ENCODE measurements at regions not wholly inside any gene's neighbourhood (a gene's known extent, or its start where the extent isn't known, plus 50 kb on each side); places are given as distances from the start of the nearest gene placed in this dataset.

- H3K9me2 ChIP-seq (ENCODE audit: insufficient read depth) = no peaks in the 10 kb centered on the region
- H3K4me1 ChIP-seq (ENCODE audit: insufficient read depth) = no peaks in the 10 kb centered on the region
- H4K20me1 ChIP-seq (ENCODE audit: insufficient read depth) = no peaks in the 10 kb centered on the region
- H3K79me2 ChIP-seq (ENCODE audit: insufficient read depth) = no peaks in the 10 kb centered on the region
- no peaks in the 10 kb centered on the region for H3K27me3 ChIP-seq (replicated peaks; ENCODE audit: insufficient read depth)
- H3K36me3 ChIP-seq (ENCODE audit: low read depth) = no peaks in the 10 kb centered on the region
- no peak for TF ChIP-seq EZH2phosphoT487 (IDR thresholded peaks at IDR 0.05; ENCODE audit: insufficient read depth, low read depth)
- TF ChIP-seq EZH2 (IDR thresholded peaks at IDR 0.05; ENCODE audit: insufficient read depth, poor library complexity, severe bottlenecking) = no peak
- 71 to 77% methylated on average over 2 of the region's 2 CpGs for WGBS, 2 experiments (ENCODE audit: low coverage in 1 of 2, low lambda C conversion rate in 2 of 2, missing lambda C conversion rate in 2 of 2)
- no peak overlapping the region for H3K9ac ChIP-seq
- no peaks in the 10 kb centered on the region for H3K9me3 ChIP-seq (ENCODE audit: low read depth)
- DNase-seq = no peak
- no peaks in the 10 kb centered on the region for H3F3A ChIP-seq (ENCODE audit: insufficient read depth)
- H3K27ac ChIP-seq = no peak overlapping the region
- H2AFZ ChIP-seq = no peak overlapping the region
- H3K4me3 ChIP-seq = no peak overlapping the region
- in situ Hi-C loops (cut with MboI) = no loop called here
- no peak overlapping the region for H3K4me2 ChIP-seq (ENCODE audit: unreplicated experiment)
These were observed 1461.7 kb upstream of the FLRT2 start for GRCh38 chr14:84068288-84068687.

GRCh38 chr14:84071061-84071460, 1458.9 kb upstream of the FLRT2 start:
- in situ Hi-C loops (cut with MboI) = no loop called here
- Histone ChIP-seq H3K9me3 (ENCODE audit: low read depth) (no peaks in the 10 kb centered on the region), H3K36me3 (ENCODE audit: low read depth) (no peaks in the 10 kb centered on the region), H3K4me1 (ENCODE audit: insufficient read depth) (no peaks in the 10 kb centered on the region), H3K4me2 (ENCODE audit: unreplicated experiment) (no peak overlapping the region), H4K20me1 (ENCODE audit: insufficient read depth) (no peaks in the 10 kb centered on the region), H3F3A (ENCODE audit: insufficient read depth) (no peaks in the 10 kb centered on the region), H3K9ac (no peak overlapping the region), H3K4me3 (no peak overlapping the region), H3K79me2 (ENCODE audit: insufficient read depth) (no peaks in the 10 kb centered on the region), H3K9me2 (ENCODE audit: insufficient read depth) (no peaks in the 10 kb centered on the region), H2AFZ (no peak overlapping the region), H3K27ac (no peak overlapping the region), H3K27me3 (replicated peaks; ENCODE audit: insufficient read depth) (no peaks in the 10 kb centered on the region)
- 32 to 39% methylated on average over 1 of the region's 1 CpG for WGBS, 2 experiments (ENCODE audit: low coverage in 1 of 2, low lambda C conversion rate in 2 of 2, missing lambda C conversion rate in 2 of 2)
- TF ChIP-seq EZH2phosphoT487 (IDR thresholded peaks at IDR 0.05; ENCODE audit: insufficient read depth, low read depth) (no peak), EZH2 (IDR thresholded peaks at IDR 0.05; ENCODE audit: insufficient read depth, poor library complexity, severe bottlenecking) (no peak)
- DNase-seq = no peak

GRCh38 chr14:84074626-84075025, 1455.3 kb upstream of the FLRT2 start:
- in situ Hi-C loops (cut with MboI) = no loop called here
- no peak overlapping the region for H3K4me3 ChIP-seq
- no peaks in the 10 kb centered on the region for H4K20me1 ChIP-seq (ENCODE audit: insufficient read depth)
- H2AFZ ChIP-seq = no peak overlapping the region
- WGBS, 2 experiments (ENCODE audit: low coverage in 1 of 2, low lambda C conversion rate in 2 of 2, missing lambda C conversion rate in 2 of 2) = 27 to 39% methylated on average over 2 of the region's 2 CpGs
- H3K79me2 ChIP-seq (ENCODE audit: insufficient read depth) = no peaks in the 10 kb centered on the region
- H3K9me3 ChIP-seq (ENCODE audit: low read depth) = no peaks in the 10 kb centered on the region
- H3K4me1 ChIP-seq (ENCODE audit: insufficient read depth) = no peaks in the 10 kb centered on the region
- H3K36me3 ChIP-seq (ENCODE audit: low read depth) = no peaks in the 10 kb centered on the region
- no peaks in the 10 kb centered on the region for H3K27me3 ChIP-seq (replicated peaks; ENCODE audit: insufficient read depth)
- H3K27ac ChIP-seq = no peak overlapping the region
- H3K9me2 ChIP-seq (ENCODE audit: insufficient read depth) = no peaks in the 10 kb centered on the region
- no peak overlapping the region for H3K9ac ChIP-seq
- no peak overlapping the region for H3K4me2 ChIP-seq (ENCODE audit: unreplicated experiment)
- no peak for TF ChIP-seq EZH2phosphoT487 (IDR thresholded peaks at IDR 0.05; ENCODE audit: insufficient read depth, low read depth)
- TF ChIP-seq EZH2 (IDR thresholded peaks at IDR 0.05; ENCODE audit: insufficient read depth, poor library complexity, severe bottlenecking) = no peak
- no peaks in the 10 kb centered on the region for H3F3A ChIP-seq (ENCODE audit: insufficient read depth)
- DNase-seq = no peak

GRCh38 chr14:84080944-84081343, 1449.0 kb upstream of the FLRT2 start:
- Histone ChIP-seq H3K9me2 (ENCODE audit: insufficient read depth) (no peaks in the 10 kb centered on the region), H3F3A (ENCODE audit: insufficient read depth) (no peaks in the 10 kb centered on the region), H3K4me3 (no peak overlapping the region), H2AFZ (no peak overlapping the region), H3K4me2 (ENCODE audit: unreplicated experiment) (no peak overlapping the region), H3K36me3 (ENCODE audit: low read depth) (no peaks in the 10 kb centered on the region), H4K20me1 (ENCODE audit: insufficient read depth) (no peaks in the 10 kb centered on the region), H3K9ac (no peak overlapping the region), H3K9me3 (ENCODE audit: low read depth) (no peaks in the 10 kb centered on the region), H3K27ac (no peak overlapping the region), H3K79me2 (ENCODE audit: insufficient read depth) (no peaks in the 10 kb centered on the region), H3K4me1 (ENCODE audit: insufficient read depth) (no peaks in the 10 kb centered on the region), H3K27me3 (replicated peaks; ENCODE audit: insufficient read depth) (no peaks in the 10 kb centered on the region)
- in situ Hi-C loops (cut with MboI) = no loop called here
- no peak for DNase-seq
- no peak for TF ChIP-seq EZH2 (IDR thresholded peaks at IDR 0.05; ENCODE audit: insufficient read depth, poor library complexity, severe bottlenecking)
- TF ChIP-seq EZH2phosphoT487 (IDR thresholded peaks at IDR 0.05; ENCODE audit: insufficient read depth, low read depth) = no peak
- 30 to 38% methylated on average over 1 of the region's 1 CpG for WGBS, 2 experiments (ENCODE audit: low coverage in 1 of 2, low lambda C conversion rate in 2 of 2, missing lambda C conversion rate in 2 of 2)

- Histone ChIP-seq H3K36me3 (ENCODE audit: low read depth) (no peaks in the 10 kb centered on the region), H4K20me1 (ENCODE audit: insufficient read depth) (no peaks in the 10 kb centered on the region), H3K4me2 (ENCODE audit: unreplicated experiment) (no peak overlapping the region), H3F3A (ENCODE audit: insufficient read depth) (no peaks in the 10 kb centered on the region), H3K4me1 (ENCODE audit: insufficient read depth) (no peaks in the 10 kb centered on the region), H3K9me3 (ENCODE audit: low read depth) (no peaks in the 10 kb centered on the region), H3K27me3 (replicated peaks; ENCODE audit: insufficient read depth) (no peaks in the 10 kb centered on the region), H3K4me3 (no peak overlapping the region), H3K79me2 (ENCODE audit: insufficient read depth) (no peaks in the 10 kb centered on the region), H3K9me2 (ENCODE audit: insufficient read depth) (no peaks in the 10 kb centered on the region), H2AFZ (no peak overlapping the region), H3K9ac (no peak overlapping the region), H3K27ac (no peak overlapping the region)
- 65 to 73% methylated on average over 1 of the region's 1 CpG for WGBS, 2 experiments (ENCODE audit: low coverage in 1 of 2, low lambda C conversion rate in 2 of 2, missing lambda C conversion rate in 2 of 2)
- no peak for TF ChIP-seq EZH2phosphoT487 (IDR thresholded peaks at IDR 0.05; ENCODE audit: insufficient read depth, low read depth)
- TF ChIP-seq EZH2 (IDR thresholded peaks at IDR 0.05; ENCODE audit: insufficient read depth, poor library complexity, severe bottlenecking) = no peak
- in situ Hi-C loops (cut with MboI) = no loop called here
- no peak for DNase-seq
These were observed 1445.8 kb upstream of the FLRT2 start for GRCh38 chr14:84084056-84084630.
